ENCODE measurements at regions not wholly inside any gene's neighbourhood (a gene's known extent, or its start where the extent isn't known, plus 50 kb on each side); places are given as distances from the start of the nearest gene placed in this dataset.

DNA sequence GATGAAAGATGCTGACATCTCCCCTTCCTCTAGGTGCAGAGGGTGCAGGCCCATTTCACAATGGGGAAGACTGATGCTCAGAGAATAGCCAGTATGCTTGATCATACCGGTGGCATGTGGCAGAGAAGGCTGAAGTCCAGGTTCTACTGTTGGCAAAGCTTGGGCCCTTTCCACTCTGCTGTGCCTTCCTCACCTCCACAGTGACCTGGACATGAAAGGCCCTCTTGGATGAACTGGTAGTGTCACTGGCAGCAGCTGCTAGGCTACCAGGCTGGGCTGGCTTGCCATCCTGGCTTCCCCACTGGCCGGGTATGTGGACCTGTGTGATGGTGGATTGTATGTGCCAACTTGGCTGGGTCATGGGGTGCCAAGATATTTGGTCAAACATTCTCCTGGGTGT, 92.0 kb downstream of the GADD45G start:
- Mint-ChIP-seq H3K27ac (no peak overlapping the region), H3K9me3 (ENCODE audit: low read depth) (no peaks in the 10 kb centered on the region), H3K4me3 (ENCODE audit: low read depth) (no peak overlapping the region), H3K36me3 (ENCODE audit: insufficient read depth) (no peaks in the 10 kb centered on the region), H3K4me1 (ENCODE audit: low read depth) (peaks cover under 1% of the 10 kb centered on the region), H3K27me3 (peaks cover 52% of the 10 kb centered on the region)
- TF ChIP-seq, protein P1, sequence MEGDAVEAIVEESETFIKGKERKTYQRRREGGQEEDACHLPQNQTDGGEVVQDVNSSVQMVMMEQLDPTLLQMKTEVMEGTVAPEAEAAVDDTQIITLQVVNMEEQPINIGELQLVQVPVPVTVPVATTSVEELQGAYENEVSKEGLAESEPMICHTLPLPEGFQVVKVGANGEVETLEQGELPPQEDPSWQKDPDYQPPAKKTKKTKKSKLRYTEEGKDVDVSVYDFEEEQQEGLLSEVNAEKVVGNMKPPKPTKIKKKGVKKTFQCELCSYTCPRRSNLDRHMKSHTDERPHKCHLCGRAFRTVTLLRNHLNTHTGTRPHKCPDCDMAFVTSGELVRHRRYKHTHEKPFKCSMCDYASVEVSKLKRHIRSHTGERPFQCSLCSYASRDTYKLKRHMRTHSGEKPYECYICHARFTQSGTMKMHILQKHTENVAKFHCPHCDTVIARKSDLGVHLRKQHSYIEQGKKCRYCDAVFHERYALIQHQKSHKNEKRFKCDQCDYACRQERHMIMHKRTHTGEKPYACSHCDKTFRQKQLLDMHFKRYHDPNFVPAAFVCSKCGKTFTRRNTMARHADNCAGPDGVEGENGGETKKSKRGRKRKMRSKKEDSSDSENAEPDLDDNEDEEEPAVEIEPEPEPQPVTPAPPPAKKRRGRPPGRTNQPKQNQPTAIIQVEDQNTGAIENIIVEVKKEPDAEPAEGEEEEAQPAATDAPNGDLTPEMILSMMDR (IDR thresholded peaks at IDR 0.05; ENCODE audit: unreplicated experiment) = no peak
- no peak for DNase-seq (ENCODE audit: low spot score, unreplicated experiment)

DNA sequence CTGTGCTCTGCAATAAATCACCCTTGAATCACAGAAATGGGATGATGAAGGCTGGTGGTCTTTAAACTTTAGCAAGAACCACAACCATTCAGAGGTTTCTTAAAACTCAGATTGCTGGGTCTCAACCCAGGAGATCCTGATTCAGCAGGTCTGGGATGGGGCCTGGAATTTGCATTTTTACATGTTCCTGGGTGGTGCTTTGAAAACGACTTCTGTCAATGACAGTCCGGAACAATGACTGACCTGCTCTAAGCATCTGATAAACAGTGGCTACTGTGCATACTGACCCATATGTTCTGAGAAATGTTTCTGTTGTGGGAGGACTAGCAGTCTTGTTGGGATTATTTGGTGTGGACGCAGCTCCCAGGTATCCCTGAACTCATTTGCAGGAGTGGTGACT, 92.7 kb downstream of the GADD45G start:
- Mint-ChIP-seq H3K4me3 (ENCODE audit: low read depth) (no peak overlapping the region), H3K36me3 (ENCODE audit: insufficient read depth) (no peaks in the 10 kb centered on the region), H3K27me3 (peaks cover 57% of the 10 kb centered on the region), H3K4me1 (ENCODE audit: low read depth) (peaks cover 3% of the 10 kb centered on the region), H3K9me3 (ENCODE audit: low read depth) (no peaks in the 10 kb centered on the region), H3K27ac (no peak overlapping the region)
- TF ChIP-seq, protein P1 (IDR thresholded peaks at IDR 0.05; ENCODE audit: unreplicated experiment) = no peak
- DNase-seq (ENCODE audit: low spot score, unreplicated experiment) = no peak

DNA sequence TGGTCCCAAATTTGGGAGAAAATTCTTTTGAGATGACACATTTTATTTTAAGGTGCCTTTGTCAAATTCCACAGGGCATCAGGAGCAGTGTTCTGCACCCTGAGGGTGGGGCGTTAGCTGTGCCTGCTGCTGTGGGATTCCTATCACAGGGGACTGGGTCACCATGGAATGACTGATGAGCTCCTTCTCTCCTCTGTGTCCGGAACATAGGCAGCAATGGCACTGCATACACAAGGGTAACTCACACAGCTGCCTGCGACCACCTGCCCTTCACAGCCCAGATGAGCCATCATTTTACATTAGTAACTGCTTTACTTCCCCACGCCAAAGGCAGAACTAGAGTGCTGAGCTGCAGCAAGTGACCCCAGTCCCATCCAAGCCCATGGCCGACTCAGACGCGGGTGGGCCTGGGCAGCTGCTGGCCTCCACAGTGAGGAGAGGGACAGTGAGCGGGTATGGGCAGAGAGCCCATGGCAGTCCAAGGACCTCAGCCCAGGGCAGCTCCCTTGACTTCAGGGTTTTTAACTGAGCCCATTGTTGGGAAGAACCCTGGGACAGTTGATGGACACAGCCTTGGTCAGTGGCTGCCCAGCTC, 93.7 kb downstream of the GADD45G start:
- Mint-ChIP-seq H3K4me1 (ENCODE audit: low read depth) (peaks cover 3% of the 10 kb centered on the region), H3K9me3 (ENCODE audit: low read depth) (no peaks in the 10 kb centered on the region), H3K4me3 (ENCODE audit: low read depth) (no peak overlapping the region)

DNA sequence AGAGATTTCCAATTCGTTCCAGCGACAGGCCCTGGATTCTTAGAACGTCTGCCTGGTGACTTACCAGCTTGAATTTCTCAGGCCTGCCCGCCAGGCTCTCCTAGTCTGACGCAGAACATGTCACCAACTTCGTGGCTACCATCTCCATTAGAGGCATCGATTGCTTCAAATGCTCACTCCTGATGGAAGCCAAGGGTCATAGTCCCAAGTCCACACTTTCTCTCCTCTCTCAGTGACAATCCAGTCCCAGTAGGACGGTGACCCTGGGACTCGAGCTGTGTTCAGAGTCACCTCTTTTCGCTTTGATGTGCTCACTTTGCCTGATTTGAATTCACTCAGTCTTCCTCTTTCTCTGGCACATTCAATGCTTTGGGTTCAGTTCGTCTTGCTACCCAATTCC, 94.8 kb downstream of the GADD45G start:
- no peaks in the 10 kb centered on the region for H3K9me3 Mint-ChIP-seq (ENCODE audit: low read depth)
- H3K4me3 Mint-ChIP-seq (ENCODE audit: low read depth) = no peak overlapping the region
- TF ChIP-seq, protein P1 (IDR thresholded peaks at IDR 0.05; ENCODE audit: unreplicated experiment) = no peak
- H3K27ac Mint-ChIP-seq = no peak overlapping the region
- DNase-seq (ENCODE audit: low spot score, unreplicated experiment) = no peak
- no peaks in the 10 kb centered on the region for H3K36me3 Mint-ChIP-seq (ENCODE audit: insufficient read depth)
- peaks cover 61% of the 10 kb centered on the region for H3K27me3 Mint-ChIP-seq
- H3K4me1 Mint-ChIP-seq (ENCODE audit: low read depth) = peaks cover 3% of the 10 kb centered on the region

More for the DNA sequence above, 93.7 kb downstream of the GADD45G start:
- TF ChIP-seq, protein P1 (IDR thresholded peaks at IDR 0.05; ENCODE audit: unreplicated experiment) = no peak
- H3K27me3 Mint-ChIP-seq = peaks cover 59% of the 10 kb centered on the region
- DNase-seq (ENCODE audit: low spot score, unreplicated experiment) = no peak
- H3K27ac Mint-ChIP-seq = no peak overlapping the region
- H3K36me3 Mint-ChIP-seq (ENCODE audit: insufficient read depth) = no peaks in the 10 kb centered on the region

GRCh38 chr9:89701221-89701798, 96.5 kb downstream of the GADD45G start:
- H3K36me3 Mint-ChIP-seq (ENCODE audit: insufficient read depth) = no peaks in the 10 kb centered on the region
- no peak for DNase-seq (ENCODE audit: low spot score, unreplicated experiment)
- no peak overlapping the region for H3K27ac Mint-ChIP-seq
- peaks cover 7% of the 10 kb centered on the region for H3K4me1 Mint-ChIP-seq (ENCODE audit: low read depth)
- TF ChIP-seq, protein P1 (IDR thresholded peaks at IDR 0.05; ENCODE audit: unreplicated experiment) = no peak
- no peaks in the 10 kb centered on the region for H3K9me3 Mint-ChIP-seq (ENCODE audit: low read depth)
- H3K27me3 Mint-ChIP-seq = peaks cover 61% of the 10 kb centered on the region
- H3K4me3 Mint-ChIP-seq (ENCODE audit: low read depth) = no peak overlapping the region
